Ovary (tissue), 3 donors: ENCODE measurements at regions not wholly inside any gene's neighbourhood (a gene's known extent, or its start where the extent isn't known, plus 50 kb on each side); places are given as distances from the start of the nearest gene placed in this dataset.

Source experiments
- EP300 ChIP-seq: sonication (generic); formaldehyde crosslinking; IDR thresholded peaks from one replicate; pipeline ENCODE4 v1.6.1; 2017; ENCODE audit warnings: antibody characterized with exemption
- TF ChIP-seq, protein P1 (sequence below), 3 donors: fragments of 450-650 bp in 2 of 3; fragments of 200-600 bp in 1 of 3; IDR thresholded peaks; one replicate each; pipeline versions ENCODE4 v1.5.1 to v1.8.0; 2016 to 2022; ENCODE audit warnings: antibody characterized with exemption in 3 of 3, mild to moderate bottlenecking in 1 of 3
- donor health status: DM: no; HTN: no; CAD: no.

DNA sequence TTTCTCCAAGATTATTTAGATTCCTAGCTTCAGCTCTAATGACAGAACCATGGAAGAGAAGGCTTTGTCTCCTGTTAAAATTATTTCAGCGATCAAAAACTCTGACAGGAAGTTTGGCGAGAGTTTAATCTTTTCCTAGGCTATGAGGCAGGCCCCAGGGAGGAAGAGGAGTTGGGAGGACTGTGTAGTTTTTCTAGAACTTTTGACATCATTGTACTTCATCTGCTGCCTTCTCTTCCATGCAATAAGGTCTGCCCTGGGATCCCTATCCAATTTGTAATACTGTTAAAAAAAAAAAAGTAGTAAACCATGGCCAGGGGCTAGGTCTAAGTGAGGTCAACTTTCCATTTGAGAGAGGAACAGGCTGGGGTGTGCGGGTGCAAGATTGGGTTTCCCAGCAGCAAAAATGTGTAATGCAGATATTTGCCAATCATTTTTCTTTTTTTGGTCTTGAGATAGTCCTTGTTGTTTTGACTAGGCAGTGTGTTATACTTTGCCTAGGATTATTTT, 261.9 kb upstream of the ANKH start:
- TF ChIP-seq, protein P1, sequence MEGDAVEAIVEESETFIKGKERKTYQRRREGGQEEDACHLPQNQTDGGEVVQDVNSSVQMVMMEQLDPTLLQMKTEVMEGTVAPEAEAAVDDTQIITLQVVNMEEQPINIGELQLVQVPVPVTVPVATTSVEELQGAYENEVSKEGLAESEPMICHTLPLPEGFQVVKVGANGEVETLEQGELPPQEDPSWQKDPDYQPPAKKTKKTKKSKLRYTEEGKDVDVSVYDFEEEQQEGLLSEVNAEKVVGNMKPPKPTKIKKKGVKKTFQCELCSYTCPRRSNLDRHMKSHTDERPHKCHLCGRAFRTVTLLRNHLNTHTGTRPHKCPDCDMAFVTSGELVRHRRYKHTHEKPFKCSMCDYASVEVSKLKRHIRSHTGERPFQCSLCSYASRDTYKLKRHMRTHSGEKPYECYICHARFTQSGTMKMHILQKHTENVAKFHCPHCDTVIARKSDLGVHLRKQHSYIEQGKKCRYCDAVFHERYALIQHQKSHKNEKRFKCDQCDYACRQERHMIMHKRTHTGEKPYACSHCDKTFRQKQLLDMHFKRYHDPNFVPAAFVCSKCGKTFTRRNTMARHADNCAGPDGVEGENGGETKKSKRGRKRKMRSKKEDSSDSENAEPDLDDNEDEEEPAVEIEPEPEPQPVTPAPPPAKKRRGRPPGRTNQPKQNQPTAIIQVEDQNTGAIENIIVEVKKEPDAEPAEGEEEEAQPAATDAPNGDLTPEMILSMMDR (IDR thresholded peaks at IDR 0.05): no peak
- TF ChIP-seq EP300: no peak
